Activated CD8-positive, alpha-beta memory T cell treated with anti-CD3 and anti-CD28 coated beads, Interleukin-2, amount 10 ng/mL, durations not matched to agents 7 days and 5 days (primary cell): ENCODE measurements at regions not wholly inside any gene's neighbourhood (a gene's known extent, or its start where the extent isn't known, plus 50 kb on each side); places are given as distances from the start of the nearest gene placed in this dataset.

Experiments
- ATAC-seq: fragments of 150-1000 bp; cut with Tn5 transposase; one replicate; pipeline ENCODE4 v1.10.0; 2021; ENCODE audit warnings: moderate library complexity
- CTCF ChIA-PET: fragments of 350-600 bp; sonication (Branson Sonifier 250); formaldehyde crosslinking; loops from one replicate; lab custom pipeline; 2021; ENCODE audit warnings: antibody characterized with exemption; lab: Charles Lee
- DNase-seq: peaks from one replicate; pipeline ENCODE4 v3.0.0-alpha.2; 2020
- H3K27ac Mint-ChIP-seq: one replicate; pipeline ENCODE4 v1.8.0; 2021; ENCODE audit warnings: mild to moderate bottlenecking, mixed read lengths
- H3K27me3 Mint-ChIP-seq: one replicate; pipeline ENCODE4 v1.8.0; 2021; ENCODE audit warnings: mixed read lengths
- H3K36me3 Mint-ChIP-seq: one replicate; pipeline ENCODE4 v1.8.0; 2021; ENCODE audit warnings: mild to moderate bottlenecking, mixed read lengths
- H3K4me1 Mint-ChIP-seq: one replicate; pipeline ENCODE4 v1.8.0; 2021; ENCODE audit warnings: mixed read lengths
- H3K4me3 Mint-ChIP-seq: one replicate; pipeline ENCODE4 v1.8.0; 2021; ENCODE audit warnings: mild to moderate bottlenecking, moderate library complexity, mixed read lengths
- H3K9me3 Mint-ChIP-seq: one replicate; pipeline ENCODE4 v1.8.0; 2022; ENCODE audit warnings: low read depth, mixed read lengths

DNA sequence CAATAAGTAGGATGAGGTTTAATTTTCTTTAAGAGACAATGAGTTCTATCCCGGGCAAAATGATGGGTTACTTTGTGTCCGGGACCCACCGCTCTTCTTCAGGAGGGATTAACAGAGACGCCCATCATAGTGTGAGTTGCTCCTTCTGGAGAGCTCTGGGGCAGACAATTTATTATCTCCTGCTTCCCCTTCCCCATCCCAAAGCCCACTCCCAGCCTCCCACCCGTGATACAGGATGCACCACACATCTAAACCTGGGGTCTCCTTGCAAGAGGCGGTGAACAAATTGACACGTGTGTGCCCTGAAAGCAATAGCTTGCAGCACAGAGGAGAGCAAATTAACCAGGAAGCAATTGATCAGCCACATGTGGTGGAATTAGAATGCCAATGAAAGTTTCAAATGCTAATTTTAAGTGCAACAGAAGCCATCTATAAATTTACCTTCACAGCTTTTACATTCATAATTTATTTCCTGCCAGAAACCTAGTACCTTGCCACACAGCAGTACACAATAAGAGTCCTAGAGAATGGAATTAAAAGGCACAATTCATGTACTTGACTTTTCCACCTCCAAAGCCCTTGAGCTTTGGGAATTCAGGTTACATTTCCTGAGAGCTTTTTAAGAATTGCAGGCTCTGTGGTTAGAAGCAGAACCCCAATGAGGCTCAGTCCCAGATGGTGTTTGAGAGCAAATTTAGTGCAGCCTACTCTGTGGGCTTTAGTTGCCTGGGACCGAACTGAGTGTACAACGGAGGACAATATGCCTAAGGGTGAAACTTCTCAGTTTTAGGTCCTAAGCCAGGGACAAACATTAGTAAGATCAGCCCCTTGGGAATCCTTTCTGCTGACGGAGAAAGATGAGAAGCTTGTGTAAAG, 399.6 kb downstream of the MED10 start:
- Mint-ChIP-seq H3K27me3 (no peaks in the 10 kb centered on the region), H3K4me3 (no peak overlapping the region), H3K36me3 (no peaks in the 10 kb centered on the region), H3K9me3 (no peaks in the 10 kb centered on the region), H3K27ac (no peak overlapping the region), H3K4me1 (no peaks in the 10 kb centered on the region)
- ATAC-seq (no peak), DNase-seq (no peak)
- CTCF ChIA-PET = no interaction called here

DNA sequence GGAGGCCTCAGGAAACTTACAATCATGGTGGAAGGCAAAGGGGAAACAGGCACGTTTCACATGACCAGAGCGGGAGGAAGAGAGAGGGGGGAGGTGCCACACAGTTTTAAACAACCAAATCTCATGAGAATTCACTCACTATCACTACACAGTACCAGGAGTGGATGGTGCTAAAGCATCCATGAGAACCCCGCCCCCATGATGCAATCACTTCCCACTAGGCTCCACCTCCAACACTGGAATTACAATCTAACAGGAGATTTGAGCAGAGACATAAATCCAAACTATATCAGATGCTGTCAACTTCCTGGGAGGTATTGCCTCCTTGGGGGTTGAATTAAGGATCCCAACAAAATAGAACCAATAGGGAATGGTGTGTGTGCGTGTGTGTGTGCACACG, 407.1 kb downstream of the MED10 start:
- CTCF ChIA-PET = no interaction called here
- H3K4me3 Mint-ChIP-seq = no peak overlapping the region
- H3K36me3 Mint-ChIP-seq = no peaks in the 10 kb centered on the region

DNA sequence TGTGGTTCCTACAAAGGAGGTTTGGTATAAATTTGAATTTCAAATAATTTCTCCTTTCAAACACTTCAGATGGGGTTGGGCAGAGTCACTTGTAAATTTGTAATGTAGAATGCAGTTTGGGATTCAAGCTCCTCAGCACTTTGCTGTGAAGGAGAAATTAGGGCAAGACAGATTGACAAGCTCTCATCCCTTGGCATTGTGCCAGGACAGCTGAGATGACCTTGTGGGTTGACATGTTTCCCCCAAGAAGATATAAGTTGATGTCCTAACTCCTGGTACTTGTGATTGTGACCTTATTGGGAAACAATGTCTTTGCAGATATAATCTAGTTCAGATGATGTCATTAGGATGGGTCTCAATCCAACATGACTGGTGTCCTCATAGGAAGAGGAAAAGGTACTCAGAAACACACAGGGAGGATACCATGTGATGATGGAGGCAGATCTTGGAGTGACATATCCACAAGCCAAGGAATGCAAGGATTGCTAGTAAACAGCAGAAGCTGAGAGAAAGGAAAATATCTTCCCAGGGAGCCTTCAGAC, 408.3 kb downstream of the MED10 start:
- CTCF ChIA-PET = no interaction called here
- no peak for ATAC-seq
- Mint-ChIP-seq H3K9me3 (no peaks in the 10 kb centered on the region), H3K27ac (no peak overlapping the region), H3K27me3 (no peaks in the 10 kb centered on the region), H3K36me3 (no peaks in the 10 kb centered on the region), H3K4me1 (no peaks in the 10 kb centered on the region), H3K4me3 (no peak overlapping the region)
- no peak for DNase-seq

More for the DNA sequence above, 407.1 kb downstream of the MED10 start:
- Mint-ChIP-seq H3K4me1 (no peaks in the 10 kb centered on the region), H3K27ac (no peak overlapping the region), H3K9me3 (no peaks in the 10 kb centered on the region), H3K27me3 (no peaks in the 10 kb centered on the region)
- DNase-seq = no peak
- no peak for ATAC-seq

DNA sequence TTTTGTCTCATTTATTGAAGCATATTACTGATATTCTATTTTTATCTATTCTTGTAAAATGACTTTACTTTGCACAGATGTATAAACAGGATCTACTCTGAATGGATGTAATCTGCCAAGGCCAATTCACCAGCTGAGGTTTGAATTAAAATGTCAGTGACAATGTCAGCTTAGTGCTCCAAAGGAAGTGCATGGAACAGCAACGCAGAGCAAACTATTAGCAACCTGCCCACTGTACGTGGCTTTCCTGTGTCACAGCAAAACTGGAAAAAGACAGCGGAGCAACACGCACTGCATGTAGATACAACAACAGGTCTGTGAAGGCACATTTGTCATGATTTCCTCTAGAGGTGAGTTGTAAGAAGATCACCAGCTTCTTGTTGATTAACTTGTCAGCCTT, 409.4 kb downstream of the MED10 start:
- Mint-ChIP-seq H3K27me3 (no peaks in the 10 kb centered on the region), H3K36me3 (no peaks in the 10 kb centered on the region), H3K27ac (no peak overlapping the region), H3K4me1 (no peaks in the 10 kb centered on the region), H3K9me3 (no peaks in the 10 kb centered on the region), H3K4me3 (no peak overlapping the region)
- ATAC-seq = no peak
- no peak for DNase-seq
- CTCF ChIA-PET = no interaction called here

DNA sequence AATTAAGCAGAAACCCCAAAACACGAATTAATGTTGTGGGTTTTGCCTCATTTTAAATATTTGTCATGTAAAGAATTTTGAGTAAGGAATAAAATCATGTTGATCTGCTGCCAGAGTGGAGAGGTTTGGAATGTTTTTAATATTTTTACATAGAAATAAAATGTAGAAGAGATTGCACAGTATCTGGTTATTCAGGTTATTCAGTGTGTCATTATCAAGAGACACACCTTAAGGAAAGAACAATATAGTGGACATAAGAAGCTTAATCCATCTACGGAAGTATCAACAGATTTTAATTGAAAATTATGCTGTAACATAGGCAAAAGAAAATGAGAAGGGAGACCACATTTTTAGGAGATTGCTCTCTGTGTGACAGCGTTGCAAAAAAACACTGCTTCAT, 410.4 kb downstream of the MED10 start:
- CTCF ChIA-PET = no interaction called here
- Mint-ChIP-seq H3K27ac (no peak overlapping the region), H3K4me1 (no peaks in the 10 kb centered on the region), H3K27me3 (no peaks in the 10 kb centered on the region), H3K4me3 (no peak overlapping the region), H3K9me3 (no peaks in the 10 kb centered on the region), H3K36me3 (no peaks in the 10 kb centered on the region)
- ATAC-seq (no peak), DNase-seq (no peak)

DNA sequence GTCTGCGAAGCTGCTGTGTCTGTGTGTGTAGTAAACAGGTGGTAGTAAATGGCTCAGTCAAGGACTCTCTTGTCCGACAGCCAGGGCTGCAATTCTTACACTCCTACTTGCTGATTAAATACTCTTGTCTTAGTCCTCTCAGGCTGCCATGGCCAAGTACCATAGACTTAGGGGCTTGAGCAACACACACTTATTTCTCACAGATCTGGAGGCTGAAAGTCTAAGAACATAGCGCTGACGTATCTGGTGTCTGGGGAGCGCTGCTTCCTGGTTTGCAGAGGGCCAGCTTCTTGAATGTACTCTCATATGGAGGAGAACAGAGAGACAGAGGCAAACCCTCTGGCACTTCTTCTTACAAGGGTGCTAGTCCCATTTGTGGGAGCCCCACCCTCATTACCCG, 411.0 kb downstream of the MED10 start:
- ATAC-seq (no peak), DNase-seq (no peak)
- H3K4me3 Mint-ChIP-seq = no peak overlapping the region
- H3K9me3 Mint-ChIP-seq = no peaks in the 10 kb centered on the region
- no peaks in the 10 kb centered on the region for H3K36me3 Mint-ChIP-seq
- no peak overlapping the region for H3K27ac Mint-ChIP-seq
- no peaks in the 10 kb centered on the region for H3K27me3 Mint-ChIP-seq
- no peaks in the 10 kb centered on the region for H3K4me1 Mint-ChIP-seq
- CTCF ChIA-PET = no interaction called here

DNA sequence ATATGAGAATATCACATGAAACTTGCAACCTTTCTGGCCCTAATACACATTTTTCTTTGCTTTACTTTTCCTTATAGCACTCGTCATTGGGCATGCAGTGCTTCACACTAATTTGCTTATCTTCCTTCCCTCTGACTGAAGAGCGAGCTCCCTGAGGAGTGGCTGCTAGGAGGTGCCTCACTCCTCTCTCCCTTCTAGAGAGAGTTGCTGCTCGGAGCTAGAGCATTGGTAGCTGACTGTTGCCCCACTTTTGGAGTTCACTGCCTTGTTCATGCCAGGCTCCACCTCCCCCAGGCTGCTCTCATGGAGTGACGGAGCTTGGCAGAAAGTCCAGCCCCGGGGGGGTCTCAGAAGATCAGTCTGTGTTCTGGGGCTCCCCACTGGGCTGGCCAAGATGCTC, 413.2 kb downstream of the MED10 start:
- Mint-ChIP-seq H3K4me3 (no peak overlapping the region), H3K27me3 (no peaks in the 10 kb centered on the region), H3K4me1 (no peaks in the 10 kb centered on the region)

DNA sequence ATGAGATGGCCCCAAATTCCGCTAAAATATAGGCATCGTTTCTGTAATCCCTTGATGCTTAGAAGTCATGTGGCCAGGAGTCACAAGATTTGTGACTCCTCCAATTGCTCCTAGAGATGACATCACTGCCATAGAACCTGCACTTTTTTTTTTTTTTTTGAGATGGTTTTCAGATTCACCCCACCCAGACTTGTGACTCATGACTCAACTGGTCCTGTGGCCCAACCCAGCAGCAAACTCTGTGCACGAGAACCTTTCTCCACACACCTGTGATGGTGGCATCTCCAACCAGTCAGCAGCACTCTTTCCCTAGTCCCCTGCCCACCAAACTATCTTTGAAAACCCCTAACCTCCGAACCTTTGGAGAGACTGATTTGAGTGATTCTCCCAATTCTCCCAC, 414.0 kb downstream of the MED10 start:
- H3K36me3 Mint-ChIP-seq = no peaks in the 10 kb centered on the region
- CTCF ChIA-PET = no interaction called here
- no peak overlapping the region for H3K27ac Mint-ChIP-seq
- no peak overlapping the region for H3K4me3 Mint-ChIP-seq
- no peaks in the 10 kb centered on the region for H3K4me1 Mint-ChIP-seq
- DNase-seq (no peak), ATAC-seq (no peak)
- H3K9me3 Mint-ChIP-seq = no peaks in the 10 kb centered on the region
- no peaks in the 10 kb centered on the region for H3K27me3 Mint-ChIP-seq

More for the DNA sequence above, 413.2 kb downstream of the MED10 start:
- Mint-ChIP-seq H3K36me3 (no peaks in the 10 kb centered on the region), H3K9me3 (no peaks in the 10 kb centered on the region), H3K27ac (no peak overlapping the region)
- ATAC-seq (no peak), DNase-seq (no peak)
- CTCF ChIA-PET = no interaction called here

DNA sequence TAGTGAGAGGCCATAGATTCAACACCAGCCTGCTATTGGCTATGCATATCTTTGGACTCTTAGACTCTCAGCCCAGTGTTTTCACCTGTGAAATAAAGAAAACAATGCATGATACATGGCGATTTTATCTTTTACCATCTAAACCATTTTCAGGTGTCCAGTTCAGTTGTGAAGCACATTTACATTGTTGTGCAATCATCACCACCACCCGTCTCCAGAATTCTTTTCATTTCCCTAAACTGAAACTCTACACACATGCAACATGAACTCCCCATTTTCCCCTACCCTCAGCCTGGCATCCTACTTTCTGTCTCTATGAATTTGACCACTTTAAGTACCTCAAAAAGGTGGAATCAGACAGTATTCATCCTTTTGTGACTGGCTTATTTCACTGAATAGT, 420.6 kb downstream of the MED10 start:
- Mint-ChIP-seq H3K9me3 (no peaks in the 10 kb centered on the region), H3K36me3 (no peaks in the 10 kb centered on the region), H3K27me3 (no peaks in the 10 kb centered on the region), H3K4me1 (no peaks in the 10 kb centered on the region), H3K27ac (no peak overlapping the region), H3K4me3 (no peak overlapping the region)
- DNase-seq (no peak), ATAC-seq (no peak)
- CTCF ChIA-PET = no interaction called here

DNA sequence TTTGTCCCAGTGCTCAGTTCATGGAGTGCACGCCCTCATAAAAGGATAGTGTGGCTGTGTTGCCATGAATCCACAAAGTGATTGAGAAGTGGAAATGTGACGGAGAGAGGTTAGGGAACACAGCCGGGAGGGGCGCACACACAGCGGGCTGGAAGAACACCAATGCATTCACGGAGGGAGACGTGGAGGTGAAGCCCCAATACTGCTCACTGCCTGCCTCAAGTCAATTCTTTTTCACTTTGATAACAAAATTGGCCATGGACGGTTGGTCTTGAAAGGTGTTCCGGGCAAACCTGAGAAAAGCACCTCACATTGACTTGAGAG, 424.1 kb downstream of the MED10 start:
- Mint-ChIP-seq H3K27me3 (no peaks in the 10 kb centered on the region), H3K36me3 (no peaks in the 10 kb centered on the region), H3K9me3 (no peaks in the 10 kb centered on the region), H3K4me1 (no peaks in the 10 kb centered on the region), H3K4me3 (no peak overlapping the region), H3K27ac (no peak overlapping the region)
- CTCF ChIA-PET = no interaction called here
- ATAC-seq (no peak), DNase-seq (no peak)

DNA sequence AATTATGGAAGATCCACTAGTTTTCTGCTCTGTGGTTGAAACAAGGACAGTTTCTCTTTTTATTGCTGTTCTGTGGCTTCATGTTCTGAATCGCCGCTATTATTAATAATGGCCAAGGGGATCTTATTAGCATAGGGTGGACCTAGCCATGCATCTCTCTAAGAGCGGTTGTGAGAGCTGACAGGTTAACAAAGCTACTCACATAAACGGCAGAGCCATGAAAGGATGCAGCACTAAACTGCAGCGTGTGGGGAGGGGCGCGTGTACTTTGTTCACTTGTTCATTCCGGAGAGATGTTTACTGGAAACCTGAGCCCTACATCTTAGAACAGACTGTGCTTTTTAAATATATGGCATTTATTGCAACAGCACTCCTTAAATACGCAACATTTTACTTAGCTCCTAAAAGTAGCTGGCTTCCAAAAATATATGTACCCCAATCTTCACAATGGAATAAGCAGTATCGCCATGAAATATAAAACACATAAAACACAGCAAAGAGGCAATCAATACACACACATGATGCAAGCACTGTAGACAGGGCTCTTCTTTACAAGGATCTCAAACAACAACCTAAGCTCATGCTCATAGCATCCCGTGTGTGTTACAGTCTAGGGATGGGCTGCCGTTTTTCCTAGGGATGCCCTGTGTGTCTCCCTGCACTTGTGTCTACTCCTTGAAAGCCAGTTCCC, 424.6 kb downstream of the MED10 start:
- H3K27ac Mint-ChIP-seq = no peak overlapping the region
- H3K9me3 Mint-ChIP-seq = no peaks in the 10 kb centered on the region
- H3K27me3 Mint-ChIP-seq = no peaks in the 10 kb centered on the region
- no peaks in the 10 kb centered on the region for H3K36me3 Mint-ChIP-seq
- no peaks in the 10 kb centered on the region for H3K4me1 Mint-ChIP-seq
- CTCF ChIA-PET = no interaction called here
- H3K4me3 Mint-ChIP-seq = no peak overlapping the region
- ATAC-seq (no peak), DNase-seq (no peak)

DNA sequence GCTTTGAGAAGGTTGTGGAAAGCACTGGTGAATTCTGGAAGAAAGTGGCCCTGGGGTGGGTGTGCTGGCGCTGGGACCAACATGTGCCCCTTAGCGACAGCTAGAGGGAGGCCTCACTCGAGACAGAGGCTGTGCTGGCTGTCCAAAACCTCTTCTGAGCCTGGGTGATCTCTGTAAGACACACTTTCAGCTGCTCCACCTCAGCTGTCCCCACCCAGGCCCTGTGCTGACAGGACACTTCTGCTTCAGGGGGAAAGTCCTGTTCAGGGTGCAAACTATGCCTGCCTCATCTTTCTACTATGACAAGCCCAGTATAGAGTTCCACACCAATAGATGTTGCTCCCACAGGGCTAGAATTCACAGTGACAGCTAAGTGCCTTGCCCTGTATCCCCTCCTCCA, 426.4 kb downstream of the MED10 start:
- H3K4me3 Mint-ChIP-seq = no peak overlapping the region
- no peaks in the 10 kb centered on the region for H3K27me3 Mint-ChIP-seq
- no peaks in the 10 kb centered on the region for H3K4me1 Mint-ChIP-seq

DNA sequence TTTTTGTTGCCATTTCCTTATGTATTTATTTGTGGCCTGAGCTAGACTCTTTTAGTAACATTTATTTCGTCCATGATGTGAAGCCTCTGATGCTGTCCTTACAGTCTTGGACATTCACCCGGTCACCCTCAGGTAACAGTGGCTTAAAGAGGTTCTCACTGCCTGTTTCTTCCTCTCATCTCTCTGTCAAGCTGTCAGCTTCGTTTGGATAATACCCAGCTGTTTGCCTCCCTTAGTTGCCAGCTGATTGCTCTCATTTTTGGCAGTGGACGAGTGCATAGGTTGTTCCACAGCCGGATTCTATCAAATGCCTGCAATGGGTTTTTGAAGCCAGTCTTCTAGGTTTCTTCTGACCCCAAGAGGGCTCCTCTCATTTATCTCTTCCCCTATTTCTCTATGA, 427.7 kb downstream of the MED10 start:
- Mint-ChIP-seq H3K4me3 (no peak overlapping the region), H3K9me3 (no peaks in the 10 kb centered on the region), H3K27me3 (no peaks in the 10 kb centered on the region), H3K36me3 (no peaks in the 10 kb centered on the region), H3K27ac (no peak overlapping the region), H3K4me1 (no peaks in the 10 kb centered on the region)
- DNase-seq = no peak
- CTCF ChIA-PET = no interaction called here
- ATAC-seq = no peak

More for the DNA sequence above, 426.4 kb downstream of the MED10 start:
- Mint-ChIP-seq H3K36me3 (no peaks in the 10 kb centered on the region), H3K9me3 (no peaks in the 10 kb centered on the region), H3K27ac (no peak overlapping the region)
- CTCF ChIA-PET = no interaction called here
- DNase-seq = no peak
- no peak for ATAC-seq

DNA sequence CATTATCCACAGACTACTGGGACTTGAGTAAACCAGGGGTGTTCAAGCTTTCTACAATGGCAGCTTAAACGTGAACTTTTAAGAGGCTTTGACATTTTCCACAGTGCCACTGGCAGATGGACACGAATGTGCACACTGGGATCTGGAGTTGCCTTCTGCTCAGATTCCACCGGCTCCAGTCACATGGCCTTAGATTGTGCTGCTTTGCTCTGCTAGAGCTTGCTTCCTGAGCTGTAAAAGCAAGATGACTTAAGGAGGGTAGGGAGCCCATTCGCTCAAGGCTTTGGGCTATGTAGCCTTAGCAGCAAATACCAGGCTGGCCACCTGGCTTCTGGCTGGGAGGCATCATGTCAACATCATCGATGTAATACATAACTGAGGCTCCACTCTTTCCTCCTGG, 436.9 kb downstream of the MED10 start:
- no peak for DNase-seq
- no peaks in the 10 kb centered on the region for H3K4me1 Mint-ChIP-seq
- peaks cover 2% of the 10 kb centered on the region for H3K9me3 Mint-ChIP-seq
- no peaks in the 10 kb centered on the region for H3K36me3 Mint-ChIP-seq
- no peak overlapping the region for H3K27ac Mint-ChIP-seq
- no peaks in the 10 kb centered on the region for H3K27me3 Mint-ChIP-seq
- ATAC-seq = no peak
- no peak overlapping the region for H3K4me3 Mint-ChIP-seq
- CTCF ChIA-PET = no interaction called here
